RWPE1 (cell line): ENCODE measurements at regions not wholly inside any gene's neighbourhood (a gene's known extent, or its start where the extent isn't known, plus 50 kb on each side); places are given as distances from the start of the nearest gene placed in this dataset.

Experiments
- CTCF ChIA-PET: fragments of 350-600 bp; sonication (Branson Sonifier 250); formaldehyde crosslinking; extraction: SDS; loops from one replicate; lab custom pipeline; 2021; lab: Yijun Ruan, JAX
- POLR2A ChIA-PET: fragments of 400-600 bp; formaldehyde crosslinking; extraction: SDS; loops from one replicate; lab custom pipeline; 2020; ENCODE audit warnings: antibody characterized with exemption; ENCODE audit not compliant: low non-redundant PET; lab: Yijun Ruan, JAX
- DNase-seq: peaks from one replicate; pipeline ENCODE4 v3.0.0; 2012; ENCODE audit warnings: low spot score
- H3K27ac ChIP-seq: fragments of 450-650 bp; 2 replicates; pipeline ENCODE4 v1.5.1; 2017
- CTCF ChIP-seq: fragments of 450-650 bp; conservative IDR thresholded peaks from 2 replicates; pipeline ENCODE4 v1.5.1; 2017; ENCODE audit warnings: low read depth, mild to moderate bottlenecking

- no peak overlapping the region for H3K27ac ChIP-seq
- ChIA-PET CTCF (no interaction called here), POLR2A (no interaction called here)
- no peak for TF ChIP-seq CTCF
- no peak for DNase-seq
Observed at GRCh38 chr5:5062525-5063302, 77.4 kb upstream of the ADAMTS16 start.

- DNase-seq, result no peak
- POLR2A ChIA-PET, result no interaction called here
- no peak for TF ChIP-seq CTCF
- CTCF ChIA-PET, result interaction anchor here (0.7 kb wide), 1 partner anchor 1718 kb away, joined by 3 read pairs; no protein-coding TSS in a partner anchor
- H3K27ac ChIP-seq, result no peak overlapping the region
Observed at GRCh38 chr5:5063533-5063953, 76.6 kb upstream of the ADAMTS16 start.

GRCh38 chr5:5065472-5065871, 74.7 kb upstream of the ADAMTS16 start:
- no peak overlapping the region for H3K27ac ChIP-seq

GRCh38 chr5:5066276-5067186, 73.6 kb upstream of the ADAMTS16 start:
- DNase-seq, result no peak
- ChIA-PET POLR2A (no interaction called here), CTCF (interaction anchor here (0.6 kb wide), 1 partner anchor 15 kb away, joined by 3 read pairs; no protein-coding TSS in a partner anchor)
- peak overlapping the region; percentile 52 for H3K27ac ChIP-seq
- TF ChIP-seq CTCF, result no peak

More at GRCh38 chr5:5065472-5065871, 74.7 kb upstream of the ADAMTS16 start:
- ChIA-PET CTCF (no interaction called here), POLR2A (no interaction called here)
- no peak for TF ChIP-seq CTCF
- DNase-seq, result no peak

GRCh38 chr5:5069851-5070250, 70.3 kb upstream of the ADAMTS16 start:
- no peak for DNase-seq
- no peak overlapping the region for H3K27ac ChIP-seq
- CTCF ChIA-PET, result no interaction called here
- no peak for TF ChIP-seq CTCF
- POLR2A ChIA-PET, result no interaction called here

GRCh38 chr5:5071554-5071953, 68.6 kb upstream of the ADAMTS16 start:
- H3K27ac ChIP-seq, result no peak overlapping the region
- DNase-seq, result no peak
- no peak for TF ChIP-seq CTCF
- CTCF ChIA-PET, result no interaction called here
- POLR2A ChIA-PET, result no interaction called here
